Astrocyte of the cerebellum (primary cell): ENCODE measurements at regions not wholly inside any gene's neighbourhood (a gene's known extent, or its start where the extent isn't known, plus 50 kb on each side); places are given as distances from the start of the nearest gene placed in this dataset.

Experiments used
- DNase-seq: peaks from one replicate; pipeline ENCODE4 v3.0.0-alpha.2; 2011; ENCODE audit warnings: low read depth
- H3K4me3 ChIP-seq: 2 replicates; pipeline ENCODE4 v1.5.1; 2011; ENCODE audit warnings: mild to moderate bottlenecking, low read depth, low read length, moderate library complexity
- in situ Hi-C: cut with HindIII; loops from 2 replicates; pipeline ENCODE4 v1.10.0; 2017; ENCODE audit warnings: low sequenced_read_pairs
- TF ChIP-seq, protein P1 (sequence below): IDR thresholded peaks from 2 replicates; pipeline ENCODE4 v1.5.1; 2012; ENCODE audit warnings: low read length, low read depth, moderate library complexity, mild to moderate bottlenecking; ENCODE audit errors: missing control alignments

DNA sequence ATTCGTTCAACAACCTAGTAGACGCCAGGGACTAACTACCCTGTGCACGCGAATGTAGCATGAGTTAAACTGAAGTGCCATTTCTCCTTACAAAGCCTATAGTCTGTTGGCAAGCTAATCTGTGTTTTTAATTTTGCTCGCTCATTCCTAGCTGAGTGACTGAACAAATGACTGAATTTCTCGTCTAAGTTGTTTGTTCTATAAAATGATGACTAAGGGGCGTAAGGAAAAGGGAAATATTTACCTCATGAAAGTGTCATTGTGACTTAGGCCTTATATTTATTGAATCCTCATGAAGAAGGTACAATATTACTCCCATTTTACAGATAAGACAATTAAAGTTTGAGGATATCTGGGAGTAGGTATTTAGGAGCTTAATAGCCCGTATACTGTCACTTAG is 818.3 kb upstream of the ALCAM start:
- DNase-seq = no peak
- TF ChIP-seq, protein P1, sequence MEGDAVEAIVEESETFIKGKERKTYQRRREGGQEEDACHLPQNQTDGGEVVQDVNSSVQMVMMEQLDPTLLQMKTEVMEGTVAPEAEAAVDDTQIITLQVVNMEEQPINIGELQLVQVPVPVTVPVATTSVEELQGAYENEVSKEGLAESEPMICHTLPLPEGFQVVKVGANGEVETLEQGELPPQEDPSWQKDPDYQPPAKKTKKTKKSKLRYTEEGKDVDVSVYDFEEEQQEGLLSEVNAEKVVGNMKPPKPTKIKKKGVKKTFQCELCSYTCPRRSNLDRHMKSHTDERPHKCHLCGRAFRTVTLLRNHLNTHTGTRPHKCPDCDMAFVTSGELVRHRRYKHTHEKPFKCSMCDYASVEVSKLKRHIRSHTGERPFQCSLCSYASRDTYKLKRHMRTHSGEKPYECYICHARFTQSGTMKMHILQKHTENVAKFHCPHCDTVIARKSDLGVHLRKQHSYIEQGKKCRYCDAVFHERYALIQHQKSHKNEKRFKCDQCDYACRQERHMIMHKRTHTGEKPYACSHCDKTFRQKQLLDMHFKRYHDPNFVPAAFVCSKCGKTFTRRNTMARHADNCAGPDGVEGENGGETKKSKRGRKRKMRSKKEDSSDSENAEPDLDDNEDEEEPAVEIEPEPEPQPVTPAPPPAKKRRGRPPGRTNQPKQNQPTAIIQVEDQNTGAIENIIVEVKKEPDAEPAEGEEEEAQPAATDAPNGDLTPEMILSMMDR = no peak
- in situ Hi-C loops = no loop called here
- H3K4me3 ChIP-seq = no peak overlapping the region

DNA sequence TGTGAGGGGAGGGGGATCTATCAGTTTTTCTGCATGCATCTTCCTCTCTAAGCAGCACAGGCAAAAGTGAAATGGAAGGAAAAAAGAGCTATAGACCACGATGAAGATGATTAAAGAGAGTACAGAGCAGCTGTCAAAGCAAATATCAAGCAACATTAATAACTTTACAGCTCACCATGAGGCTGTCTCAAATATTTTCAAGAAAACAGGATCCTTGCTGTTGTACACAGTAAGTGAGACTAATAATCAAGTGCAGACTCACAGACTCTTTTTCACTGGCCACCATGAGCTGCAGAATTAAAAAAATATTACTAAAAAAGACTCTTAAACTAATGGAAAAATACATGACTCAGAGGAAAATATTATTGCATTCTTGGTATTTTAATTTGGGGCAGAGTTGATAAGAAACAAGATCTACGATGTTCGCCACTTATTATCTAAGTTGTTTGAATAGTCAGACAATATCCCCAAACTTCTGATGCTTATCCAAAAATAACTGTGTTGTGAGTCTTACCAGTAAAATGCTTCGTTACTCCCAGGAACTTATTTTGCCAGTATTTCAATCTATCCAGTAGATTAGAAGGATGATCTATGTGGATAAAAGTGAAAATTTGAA is 817.5 kb upstream of the ALCAM start:
- in situ Hi-C loops = no loop called here
- TF ChIP-seq, protein P1 = no peak
- no peak overlapping the region for H3K4me3 ChIP-seq
- no peak for DNase-seq

DNA sequence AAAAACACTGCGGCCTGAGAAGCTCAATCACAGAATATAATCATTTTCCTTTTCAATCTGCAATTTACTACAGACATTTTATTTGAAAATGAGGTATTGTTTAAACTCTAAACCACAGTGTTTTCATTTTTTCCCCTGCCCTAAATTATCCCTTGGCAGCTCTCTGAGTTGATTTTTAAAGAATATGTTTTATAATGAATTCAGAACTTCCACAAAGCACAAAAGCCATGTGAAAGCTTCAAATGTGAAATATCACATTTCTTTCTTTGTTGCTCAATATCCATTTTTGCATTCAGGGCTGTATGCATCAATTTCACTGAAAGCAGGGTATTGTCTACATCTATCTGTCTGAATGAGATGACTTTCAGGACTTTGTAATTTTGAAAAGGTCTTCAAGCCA is 813.6 kb upstream of the ALCAM start:
- TF ChIP-seq, protein P1 = no peak
- in situ Hi-C loops = no loop called here
- no peak for DNase-seq

DNA sequence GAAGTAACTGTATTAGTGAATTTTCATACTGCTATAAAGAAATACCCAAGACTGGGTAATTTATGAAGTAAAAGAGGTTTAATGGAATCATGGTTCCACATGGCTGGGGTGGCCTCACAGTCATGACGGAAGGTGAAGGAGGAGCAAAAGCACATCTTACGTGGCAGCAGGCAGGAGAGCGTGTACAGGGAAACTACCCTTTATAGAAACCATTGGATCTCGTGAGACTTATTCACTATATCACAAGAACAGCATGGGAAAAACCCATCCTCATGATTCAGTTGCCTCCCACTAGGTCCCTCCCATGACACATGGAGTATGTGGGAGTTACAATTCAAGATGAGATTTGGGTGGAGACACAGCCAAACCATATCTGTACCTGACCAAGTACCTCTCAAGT is 812.3 kb upstream of the ALCAM start:
- H3K4me3 ChIP-seq = no peak overlapping the region
- TF ChIP-seq, protein P1 = no peak
- in situ Hi-C loops = no loop called here
- DNase-seq = no peak

More for the DNA sequence above, 813.6 kb upstream of the ALCAM start:
- no peak overlapping the region for H3K4me3 ChIP-seq

DNA sequence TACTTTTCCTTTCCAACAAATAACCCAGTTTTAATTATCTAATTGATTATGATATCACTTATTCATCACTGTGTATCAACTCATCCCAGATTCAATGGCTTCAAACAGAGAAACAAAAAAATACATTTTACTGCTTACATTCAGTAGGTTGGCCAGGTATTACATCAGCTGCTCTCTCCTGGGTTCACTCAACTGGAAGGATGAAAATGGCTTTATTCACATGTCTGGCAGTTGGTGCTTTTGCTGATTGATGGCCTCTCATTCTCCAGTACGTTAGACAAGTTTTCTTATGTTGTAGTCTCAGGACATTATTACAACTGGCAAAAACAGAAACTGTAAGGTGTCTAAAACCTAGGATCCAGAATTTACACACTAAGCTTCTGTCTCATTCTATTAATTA is 811.0 kb upstream of the ALCAM start:
- TF ChIP-seq, protein P1 = no peak

DNA sequence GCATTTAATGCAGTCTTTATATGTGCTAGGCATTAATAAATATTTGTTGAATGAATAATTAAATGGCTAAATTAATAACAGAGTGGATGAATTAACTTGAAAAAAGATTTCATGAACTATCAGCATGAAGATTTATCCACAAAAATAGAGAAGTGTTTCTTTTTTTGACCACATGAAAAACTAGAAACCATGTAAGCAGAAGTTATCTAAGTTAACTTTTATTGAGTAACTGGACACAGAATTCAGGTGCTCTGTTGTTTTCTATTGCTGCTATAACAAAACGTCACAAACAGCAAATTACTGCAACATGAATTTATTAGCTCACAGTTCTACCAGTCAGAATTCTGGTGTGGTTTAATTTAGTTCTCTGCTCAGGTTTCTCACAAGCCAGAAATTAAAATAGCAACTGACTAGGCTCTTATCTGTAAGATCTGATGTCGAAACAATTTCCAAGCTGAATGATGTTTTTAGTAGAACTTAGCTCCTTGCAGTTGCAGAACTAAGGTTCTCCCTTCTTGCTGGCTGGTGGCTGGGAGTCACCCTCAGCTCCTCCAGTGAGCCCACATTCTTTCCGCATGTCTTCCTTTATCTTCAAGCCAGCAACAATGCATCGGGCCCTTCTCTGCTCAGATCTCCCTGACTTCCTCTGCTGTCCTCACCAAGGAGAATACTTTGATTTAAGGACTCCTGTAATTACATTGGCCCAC is 810.2 kb upstream of the ALCAM start:
- in situ Hi-C loops = no loop called here
- H3K4me3 ChIP-seq = no peak overlapping the region
- TF ChIP-seq, protein P1 = no peak
- no peak for DNase-seq

More for the DNA sequence above, 811.0 kb upstream of the ALCAM start:
- DNase-seq = no peak
- no peak overlapping the region for H3K4me3 ChIP-seq
- in situ Hi-C loops = no loop called here
